HEK293 (cell line): ENCODE measurements at regions not wholly inside any gene's neighbourhood (a gene's known extent, or its start where the extent isn't known, plus 50 kb on each side); places are given as distances from the start of the nearest gene placed in this dataset.
A peak's percentile ranks its signal among the peaks of the same experiment; 100 is the strongest.

ENCODE experiments used
- HOXD13 ChIP-seq: sonication (generic); formaldehyde crosslinking; IDR thresholded peaks from 2 replicates; pipeline ENCODE4 v1.8.0; 2022; ENCODE audit warnings: missing genetic modification reagents, borderline replicate concordance
- ZBTB20 ChIP-seq: fragments of 450-650 bp; formaldehyde crosslinking; IDR thresholded peaks from 2 replicates; pipeline ENCODE4 v1.5.1; 2016; ENCODE audit warnings: missing biosample characterization, missing genetic modification characterization
- ZNF10 ChIP-seq: fragments of 450-650 bp; formaldehyde crosslinking; IDR thresholded peaks from 2 replicates; pipeline ENCODE4 v1.5.1; 2017; ENCODE audit warnings: missing biosample characterization, missing genetic modification characterization
- ZNF654 ChIP-seq: fragments of 450-650 bp; formaldehyde crosslinking; IDR thresholded peaks from 2 replicates; pipeline ENCODE4 v1.5.1; 2016; ENCODE audit warnings: low read depth, missing biosample characterization, missing genetic modification characterization
- ZNF76 ChIP-seq: fragments of 450-650 bp; formaldehyde crosslinking; IDR thresholded peaks from 2 replicates; pipeline ENCODE4; 2016; ENCODE audit warnings: low read depth, missing biosample characterization, missing genetic modification characterization, borderline replicate concordance
- TF ChIP-seq, protein P1 (sequence below): fragments of 450-650 bp; formaldehyde crosslinking; conservative IDR thresholded peaks from 2 replicates; pipeline ENCODE4 v1.5.1; 2016; ENCODE audit warnings: low read depth, missing biosample characterization, missing genetic modification characterization
- TF ChIP-seq, protein P2 (sequence below): fragments of 450-650 bp; formaldehyde crosslinking; IDR thresholded peaks from 2 replicates; pipeline ENCODE4 v1.5.1; 2016; ENCODE audit warnings: missing biosample characterization, missing genetic modification characterization
- TF ChIP-seq, protein P3 (sequence below): fragments of 450-650 bp; formaldehyde crosslinking; IDR thresholded peaks from 2 replicates; pipeline ENCODE4 v1.5.1; 2016; ENCODE audit warnings: missing biosample characterization, missing genetic modification characterization

DNA sequence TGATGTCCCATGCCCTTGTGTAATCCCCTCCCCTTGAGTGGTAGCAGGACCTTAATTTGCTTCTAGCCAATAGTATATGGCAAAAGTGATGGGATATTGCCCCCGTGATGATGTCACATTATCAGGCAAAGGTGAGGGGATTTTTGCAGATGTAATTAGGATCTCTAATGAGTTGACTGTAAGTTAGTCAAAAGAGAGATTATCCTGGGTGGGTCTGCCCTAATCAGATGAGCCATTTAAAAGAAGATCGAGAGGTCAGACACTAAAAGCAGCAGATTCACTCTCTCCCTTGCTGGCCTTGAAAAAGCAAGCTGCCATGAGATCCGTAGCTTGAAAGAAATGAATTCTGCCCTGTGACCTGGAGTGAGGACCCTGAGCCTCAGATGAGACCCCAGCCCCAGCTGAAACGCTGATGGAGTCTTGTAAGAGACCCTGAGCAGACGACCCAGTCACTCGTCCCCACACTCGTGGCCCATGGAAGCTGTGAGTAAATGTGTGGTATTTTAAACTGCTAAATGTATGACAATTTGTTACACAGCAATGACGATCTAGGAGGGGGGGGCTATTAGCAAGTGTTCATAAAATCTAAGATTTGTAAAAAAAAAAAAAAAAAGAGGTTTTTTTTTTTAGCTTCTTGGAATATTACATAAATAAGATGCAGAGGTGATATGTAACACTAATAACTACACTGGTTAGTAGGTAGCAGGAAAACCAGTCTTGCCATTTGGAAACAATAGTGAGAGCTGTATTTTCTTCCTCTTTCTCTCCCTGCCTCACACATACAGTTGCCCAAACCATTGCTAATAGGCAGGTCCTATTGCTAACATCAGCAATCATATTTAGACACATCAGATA, 50.3 kb upstream of the TARBP1 start (continued):
- TF ChIP-seq, protein P1, sequence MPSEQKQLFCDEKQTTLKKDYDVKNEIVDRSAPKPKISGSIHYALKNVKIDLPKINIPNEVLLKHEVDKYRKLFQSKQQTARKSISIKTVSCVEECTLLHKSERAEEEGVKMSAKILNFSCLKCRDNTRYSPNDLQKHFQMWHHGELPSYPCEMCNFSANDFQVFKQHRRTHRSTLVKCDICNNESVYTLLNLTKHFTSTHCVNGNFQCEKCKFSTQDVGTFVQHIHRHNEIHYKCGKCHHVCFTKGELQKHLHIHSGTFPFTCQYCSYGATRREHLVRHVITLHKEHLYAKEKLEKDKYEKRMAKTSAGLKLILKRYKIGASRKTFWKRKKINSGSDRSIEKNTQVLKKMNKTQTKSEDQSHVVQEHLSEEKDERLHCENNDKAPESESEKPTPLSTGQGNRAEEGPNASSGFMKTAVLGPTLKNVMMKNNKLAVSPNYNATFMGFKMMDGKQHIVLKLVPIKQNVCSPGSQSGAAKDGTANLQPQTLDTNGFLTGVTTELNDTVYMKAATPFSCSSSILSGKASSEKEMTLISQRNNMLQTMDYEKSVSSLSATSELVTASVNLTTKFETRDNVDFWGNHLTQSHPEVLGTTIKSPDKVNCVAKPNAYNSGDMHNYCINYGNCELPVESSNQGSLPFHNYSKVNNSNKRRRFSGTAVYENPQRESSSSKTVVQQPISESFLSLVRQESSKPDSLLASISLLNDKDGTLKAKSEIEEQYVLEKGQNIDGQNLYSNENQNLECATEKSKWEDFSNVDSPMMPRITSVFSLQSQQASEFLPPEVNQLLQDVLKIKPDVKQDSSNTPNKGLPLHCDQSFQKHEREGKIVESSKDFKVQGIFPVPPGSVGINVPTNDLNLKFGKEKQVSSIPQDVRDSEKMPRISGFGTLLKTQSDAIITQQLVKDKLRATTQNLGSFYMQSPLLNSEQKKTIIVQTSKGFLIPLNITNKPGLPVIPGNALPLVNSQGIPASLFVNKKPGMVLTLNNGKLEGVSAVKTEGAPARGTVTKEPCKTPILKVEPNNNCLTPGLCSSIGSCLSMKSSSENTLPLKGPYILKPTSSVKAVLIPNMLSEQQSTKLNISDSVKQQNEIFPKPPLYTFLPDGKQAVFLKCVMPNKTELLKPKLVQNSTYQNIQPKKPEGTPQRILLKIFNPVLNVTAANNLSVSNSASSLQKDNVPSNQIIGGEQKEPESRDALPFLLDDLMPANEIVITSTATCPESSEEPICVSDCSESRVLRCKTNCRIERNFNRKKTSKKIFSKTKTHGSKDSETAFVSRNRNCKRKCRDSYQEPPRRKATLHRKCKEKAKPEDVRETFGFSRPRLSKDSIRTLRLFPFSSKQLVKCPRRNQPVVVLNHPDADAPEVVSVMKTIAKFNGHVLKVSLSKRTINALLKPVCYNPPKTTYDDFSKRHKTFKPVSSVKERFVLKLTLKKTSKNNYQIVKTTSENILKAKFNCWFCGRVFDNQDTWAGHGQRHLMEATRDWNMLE (tag by site-specific recombination): no peak
- TF ChIP-seq, protein P2, sequence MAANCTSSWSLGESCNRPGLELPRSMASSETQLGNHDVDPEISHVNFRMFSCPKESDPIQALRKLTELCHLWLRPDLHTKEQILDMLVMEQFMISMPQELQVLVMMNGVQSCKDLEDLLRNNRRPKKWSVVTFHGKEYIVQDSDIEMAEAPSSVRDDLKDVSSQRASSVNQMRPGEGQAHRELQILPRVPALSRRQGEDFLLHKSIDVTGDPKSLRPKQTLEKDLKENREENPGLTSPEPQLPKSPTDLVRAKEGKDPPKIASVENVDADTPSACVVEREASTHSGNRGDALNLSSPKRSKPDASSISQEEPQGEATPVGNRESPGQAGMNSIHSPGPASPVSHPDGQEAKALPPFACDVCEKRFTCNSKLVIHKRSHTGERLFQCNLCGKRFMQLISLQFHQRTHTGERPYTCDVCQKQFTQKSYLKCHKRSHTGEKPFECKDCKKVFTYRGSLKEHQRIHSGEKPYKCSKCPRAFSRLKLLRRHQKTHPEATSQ (tag by site-specific recombination): no peak
- TF ChIP-seq ZNF654 (tag by site-specific recombination) (no peak), ZBTB20 (tag by site-specific recombination) (peak; percentile 16; the same call in 1 of the 2 replicates), ZNF76 (tag by site-specific recombination) (no peak), HOXD13 (CRISPR knock-in tag) (no peak), ZNF10 (tag by site-specific recombination) (peak; percentile 97)
- TF ChIP-seq, protein P3, sequence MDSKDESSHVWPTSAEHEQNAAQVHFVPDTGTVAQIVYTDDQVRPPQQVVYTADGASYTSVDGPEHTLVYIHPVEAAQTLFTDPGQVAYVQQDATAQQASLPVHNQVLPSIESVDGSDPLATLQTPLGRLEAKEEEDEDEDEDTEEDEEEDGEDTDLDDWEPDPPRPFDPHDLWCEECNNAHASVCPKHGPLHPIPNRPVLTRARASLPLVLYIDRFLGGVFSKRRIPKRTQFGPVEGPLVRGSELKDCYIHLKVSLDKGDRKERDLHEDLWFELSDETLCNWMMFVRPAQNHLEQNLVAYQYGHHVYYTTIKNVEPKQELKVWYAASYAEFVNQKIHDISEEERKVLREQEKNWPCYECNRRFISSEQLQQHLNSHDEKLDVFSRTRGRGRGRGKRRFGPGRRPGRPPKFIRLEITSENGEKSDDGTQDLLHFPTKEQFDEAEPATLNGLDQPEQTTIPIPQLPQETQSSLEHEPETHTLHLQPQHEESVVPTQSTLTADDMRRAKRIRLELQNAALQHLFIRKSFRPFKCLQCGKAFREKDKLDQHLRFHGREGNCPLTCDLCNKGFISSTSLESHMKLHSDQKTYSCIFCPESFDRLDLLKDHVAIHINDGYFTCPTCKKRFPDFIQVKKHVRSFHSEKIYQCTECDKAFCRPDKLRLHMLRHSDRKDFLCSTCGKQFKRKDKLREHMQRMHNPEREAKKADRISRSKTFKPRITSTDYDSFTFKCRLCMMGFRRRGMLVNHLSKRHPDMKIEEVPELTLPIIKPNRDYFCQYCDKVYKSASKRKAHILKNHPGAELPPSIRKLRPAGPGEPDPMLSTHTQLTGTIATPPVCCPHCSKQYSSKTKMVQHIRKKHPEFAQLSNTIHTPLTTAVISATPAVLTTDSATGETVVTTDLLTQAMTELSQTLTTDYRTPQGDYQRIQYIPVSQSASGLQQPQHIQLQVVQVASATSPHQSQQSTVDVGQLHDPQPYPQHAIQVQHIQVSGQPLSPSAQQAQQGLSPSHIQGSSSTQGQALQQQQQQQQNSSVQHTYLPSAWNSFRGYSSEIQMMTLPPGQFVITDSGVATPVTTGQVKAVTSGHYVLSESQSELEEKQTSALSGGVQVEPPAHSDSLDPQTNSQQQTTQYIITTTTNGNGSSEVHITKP (tag by site-specific recombination): 0 out of 2 replicates have a peak, but pooled peaks have one; percentile 32
